ENCODE measurements at regions not wholly inside any gene's neighbourhood (a gene's known extent, or its start where the extent isn't known, plus 50 kb on each side); places are given as distances from the start of the nearest gene placed in this dataset.
A peak's percentile ranks its signal among the peaks of the same experiment; 100 is the strongest.

- Histone ChIP-seq H2AFZ (ENCODE audit: control insufficient read depth, low read depth, low read length) (peak overlapping the region; percentile 37), H3K4me3 (no peak overlapping the region), H3K9me3 (replicated peaks; ENCODE audit: control insufficient read depth, insufficient read depth, low read length) (peaks cover 10% of the 10 kb centered on the region; the same call in 2 of the 3 replicates), H3K9ac (ENCODE audit: control insufficient read depth, insufficient read depth, low read length) (no peak overlapping the region), H3K27ac (ENCODE audit: control insufficient read depth, insufficient read depth) (no peak overlapping the region), H3K27me3 (replicated peaks in 1 of 2; ENCODE audit: control insufficient read depth in 2 of 2, insufficient read depth in 2 of 2, low read length in 1 of 2) (no peaks in the 10 kb centered on the region), H3K4me2 (ENCODE audit: control insufficient read depth, insufficient read depth) (no peak overlapping the region), H4K20me1 (ENCODE audit: control insufficient read depth, insufficient read depth) (no peaks in the 10 kb centered on the region), H3K79me2 (ENCODE audit: control insufficient read depth, insufficient read depth, low read length) (no peaks in the 10 kb centered on the region), H3K4me1 (ENCODE audit: control insufficient read depth, insufficient read depth, low read length) (peaks cover 5% of the 10 kb centered on the region), H3K36me3 (ENCODE audit: control insufficient read depth in 2 of 2, insufficient read depth in 2 of 2, low read length in 1 of 2) (no peaks in the 10 kb centered on the region)
- ChIA-PET POLR2A (interaction anchor here (0.6 kb wide), 1 partner anchor 219 kb away, joined by 3 read pairs; the partner anchor contains the start of gene HLX), SMC1A (ENCODE audit: uncharacterized antibody, unreplicated experiment) (interaction anchor here (0.7 to 2.5 kb wide), 13 partner anchors 10 to 223 kb away, joined by 3 to 20 read pairs (median 4); no protein-coding TSS in a partner anchor), CTCF (interaction anchor here (0.7 to 1.1 kb wide), 5 partner anchors 28 to 224 kb away, joined by 3 to 5 read pairs (median 4); no protein-coding TSS in a partner anchor), RAD21 (ENCODE audit: unreplicated experiment) (interaction anchor here (0.9 to 1.9 kb wide), 6 partner anchors 11 to 223 kb away, joined by 4 to 10 read pairs (median 4); no protein-coding TSS in a partner anchor)
- BruUV-seq (replicated peaks): no TSS peak
- in situ Hi-C loops (cut with MboI) (no loop called here), intact Hi-C loops (cut with micrococcal nuclease; ENCODE audit: unreplicated experiment) (no loop called here)
- 62% methylated on average over 10 of the region's 10 CpGs for WGBS (ENCODE audit: insufficient coverage, insufficient replicate concordance, low lambda C conversion rate, missing lambda C conversion rate)
- FAIRE-seq (no peak), DNase-seq (ENCODE audit: low read depth, low spot score) (no peak), ATAC-seq (peak; percentile 51)
- TF ChIP-seq RAD51 (IDR thresholded peaks at IDR 0.05) (peak; percentile 40; the same call in 1 of the 2 replicates), SREBF1 (IDR thresholded peaks at IDR 0.05; ENCODE audit: low read length) (no peak), SPI1 (IDR thresholded peaks at IDR 0.05; ENCODE audit: borderline replicate concordance, insufficient read depth, low read depth, low read length) (peak; percentile 84), RAD21 (IDR thresholded peaks at IDR 0.05; ENCODE audit: insufficient read depth, low read depth, low read length) (peak; percentile 39; the same call in 1 of the 2 replicates), SP1 (IDR thresholded peaks at IDR 0.05; ENCODE audit: low read depth, low read length) (no peak), ESRRA (IDR thresholded peaks at IDR 0.05; ENCODE audit: low read length) (no peak)
- TF ChIP-seq, protein P1, sequence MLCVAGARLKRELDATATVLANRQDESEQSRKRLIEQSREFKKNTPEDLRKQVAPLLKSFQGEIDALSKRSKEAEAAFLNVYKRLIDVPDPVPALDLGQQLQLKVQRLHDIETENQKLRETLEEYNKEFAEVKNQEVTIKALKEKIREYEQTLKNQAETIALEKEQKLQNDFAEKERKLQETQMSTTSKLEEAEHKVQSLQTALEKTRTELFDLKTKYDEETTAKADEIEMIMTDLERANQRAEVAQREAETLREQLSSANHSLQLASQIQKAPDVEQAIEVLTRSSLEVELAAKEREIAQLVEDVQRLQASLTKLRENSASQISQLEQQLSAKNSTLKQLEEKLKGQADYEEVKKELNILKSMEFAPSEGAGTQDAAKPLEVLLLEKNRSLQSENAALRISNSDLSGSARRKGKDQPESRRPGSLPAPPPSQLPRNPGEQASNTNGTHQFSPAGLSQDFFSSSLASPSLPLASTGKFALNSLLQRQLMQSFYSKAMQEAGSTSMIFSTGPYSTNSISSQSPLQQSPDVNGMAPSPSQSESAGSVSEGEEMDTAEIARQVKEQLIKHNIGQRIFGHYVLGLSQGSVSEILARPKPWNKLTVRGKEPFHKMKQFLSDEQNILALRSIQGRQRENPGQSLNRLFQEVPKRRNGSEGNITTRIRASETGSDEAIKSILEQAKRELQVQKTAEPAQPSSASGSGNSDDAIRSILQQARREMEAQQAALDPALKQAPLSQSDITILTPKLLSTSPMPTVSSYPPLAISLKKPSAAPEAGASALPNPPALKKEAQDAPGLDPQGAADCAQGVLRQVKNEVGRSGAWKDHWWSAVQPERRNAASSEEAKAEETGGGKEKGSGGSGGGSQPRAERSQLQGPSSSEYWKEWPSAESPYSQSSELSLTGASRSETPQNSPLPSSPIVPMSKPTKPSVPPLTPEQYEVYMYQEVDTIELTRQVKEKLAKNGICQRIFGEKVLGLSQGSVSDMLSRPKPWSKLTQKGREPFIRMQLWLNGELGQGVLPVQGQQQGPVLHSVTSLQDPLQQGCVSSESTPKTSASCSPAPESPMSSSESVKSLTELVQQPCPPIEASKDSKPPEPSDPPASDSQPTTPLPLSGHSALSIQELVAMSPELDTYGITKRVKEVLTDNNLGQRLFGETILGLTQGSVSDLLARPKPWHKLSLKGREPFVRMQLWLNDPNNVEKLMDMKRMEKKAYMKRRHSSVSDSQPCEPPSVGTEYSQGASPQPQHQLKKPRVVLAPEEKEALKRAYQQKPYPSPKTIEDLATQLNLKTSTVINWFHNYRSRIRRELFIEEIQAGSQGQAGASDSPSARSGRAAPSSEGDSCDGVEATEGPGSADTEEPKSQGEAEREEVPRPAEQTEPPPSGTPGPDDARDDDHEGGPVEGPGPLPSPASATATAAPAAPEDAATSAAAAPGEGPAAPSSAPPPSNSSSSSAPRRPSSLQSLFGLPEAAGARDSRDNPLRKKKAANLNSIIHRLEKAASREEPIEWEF (IDR thresholded peaks at IDR 0.05; ENCODE audit: insufficient replicate concordance, low read depth, low read length): no peak
Observed at GRCh38 chr1:221098471-221099405, 219.5 kb downstream of the HLX start.
